Trophoblast cell (in vitro differentiated cells and primary cell): ENCODE measurements at regions not wholly inside any gene's neighbourhood (a gene's known extent, or its start where the extent isn't known, plus 50 kb on each side); places are given as distances from the start of the nearest gene placed in this dataset.

ENCODE experiments used
- DNase-seq, 2 donors: peaks; one replicate each; pipeline ENCODE4 v3.0.0-alpha.2; 2016
- H2AFZ ChIP-seq: 2 replicates; pipeline ENCODE4 v1.6.1; 2013; ENCODE audit warnings: low read length, moderate library complexity, mild to moderate bottlenecking; ENCODE audit not compliant: insufficient read depth, poor library complexity
- H2AK5ac ChIP-seq: 2 replicates; pipeline ENCODE4 v1.6.1; 2013; ENCODE audit warnings: mild to moderate bottlenecking, low read length
- H2BK120ac ChIP-seq: 2 replicates; pipeline ENCODE4 v1.6.1; 2013; ENCODE audit warnings: low read length, mild to moderate bottlenecking, moderate library complexity; ENCODE audit not compliant: insufficient read depth, poor library complexity
- H2BK12ac ChIP-seq: 2 replicates; pipeline ENCODE4 v1.6.1; 2013; ENCODE audit warnings: mild to moderate bottlenecking, low read length, moderate library complexity
- H2BK5ac ChIP-seq: 2 replicates; pipeline ENCODE4 v1.6.1; 2013; ENCODE audit warnings: low read length, low read depth, moderate library complexity, mild to moderate bottlenecking; ENCODE audit not compliant: poor library complexity
- H3K14ac ChIP-seq: 2 replicates; pipeline ENCODE4 v1.6.1; 2013; ENCODE audit warnings: mild to moderate bottlenecking, low read length
- H3K18ac ChIP-seq: 2 replicates; pipeline ENCODE4 v1.6.1; 2013; ENCODE audit warnings: mild to moderate bottlenecking, low read length
- H3K23ac ChIP-seq: 2 replicates; pipeline ENCODE4 v1.6.1; 2013; ENCODE audit warnings: low read length
- H3K27ac ChIP-seq: 2 replicates; pipeline ENCODE4 v1.5.1; 2013; ENCODE audit warnings: low read depth, mild to moderate bottlenecking, inconsistent platforms, low read length, moderate library complexity
- H3K27me3 ChIP-seq: 2 replicates; pipeline ENCODE4 v1.6.1; 2013; ENCODE audit warnings: inconsistent platforms, mild to moderate bottlenecking, low read length, moderate library complexity; ENCODE audit not compliant: insufficient read depth
- H3K36me3 ChIP-seq, 2 experiments: 1 replicate in 1 of 2; 2 replicates in 1 of 2; pipeline ENCODE4 v1.6.1; 2013; ENCODE audit warnings: low read length in 2 of 2, mild to moderate bottlenecking in 2 of 2, moderate library complexity in 1 of 2; ENCODE audit not compliant: insufficient read depth in 2 of 2, control insufficient read depth in 1 of 2
- H3K4ac ChIP-seq: 2 replicates; pipeline ENCODE4 v1.6.1; 2013; ENCODE audit warnings: low read depth, mild to moderate bottlenecking, low read length, moderate library complexity
- H3K4me1 ChIP-seq, 2 experiments: 1 replicate in 1 of 2; 2 replicates in 1 of 2; pipeline ENCODE4 v1.6.1; 2013; ENCODE audit warnings: low read length in 2 of 2, mild to moderate bottlenecking in 2 of 2, moderate library complexity in 1 of 2; ENCODE audit not compliant: insufficient read depth in 2 of 2, control insufficient read depth in 1 of 2
- H3K4me2 ChIP-seq: 2 replicates; pipeline ENCODE4 v1.6.1; 2013; ENCODE audit warnings: inconsistent platforms, mild to moderate bottlenecking, low read length, moderate library complexity
- H3K4me3 ChIP-seq: 2 replicates; pipeline ENCODE4 v1.5.1; 2013; ENCODE audit warnings: mild to moderate bottlenecking, low read depth, low read length, inconsistent platforms
- H3K79me1 ChIP-seq: one replicate; pipeline ENCODE4 v1.6.1; 2013; ENCODE audit warnings: low read length
- H3K79me2 ChIP-seq: 2 replicates; pipeline ENCODE4 v1.6.1; 2013; ENCODE audit warnings: low read length, mild to moderate bottlenecking; ENCODE audit not compliant: control insufficient read depth, insufficient read depth, poor library complexity
- H3K9ac ChIP-seq: 2 replicates; pipeline ENCODE4 v1.6.1; 2013; ENCODE audit warnings: mild to moderate bottlenecking, low read length
- H3K9me3 ChIP-seq: 2 replicates; pipeline ENCODE4 v1.6.1; 2013; ENCODE audit warnings: low read depth, mild to moderate bottlenecking, control low read depth, inconsistent platforms, low read length; ENCODE audit not compliant: insufficient read depth
- H4K12ac ChIP-seq: 2 replicates; pipeline ENCODE4 v1.6.1; 2013; ENCODE audit warnings: low read depth, mild to moderate bottlenecking, low read length, moderate library complexity
- H4K8ac ChIP-seq: 2 replicates; pipeline ENCODE4 v1.6.1; 2013; ENCODE audit warnings: low read depth, mild to moderate bottlenecking, low read length, moderate library complexity
- H4K91ac ChIP-seq: one replicate; pipeline ENCODE4 v1.6.1; 2013; ENCODE audit warnings: low read depth, mild to moderate bottlenecking, low read length, moderate library complexity
- WGBS: extraction: QIAGEN DNeasy Blood & Tissue Kit; methylation state at CpG from one replicate; pipeline ENCODE4 v1.1.7; 2013; ENCODE audit warnings: missing lambda C conversion rate; ENCODE audit not compliant: insufficient read length, insufficient coverage; ENCODE audit errors: extremely low coverage; 5-methylcytosine and 5-hydroxymethylcytosine counted together

GRCh38 chr7:34373940-34374339 is 284.1 kb upstream of the NPSR1 start:
- no peak overlapping the region for H2BK120ac ChIP-seq
- H3K4ac ChIP-seq, result no peak overlapping the region
- no peak overlapping the region for H2AFZ ChIP-seq
- H4K8ac ChIP-seq, result no peak overlapping the region
- H3K36me3 ChIP-seq, result no peaks in the 10 kb centered on the region
- no peak overlapping the region for H4K12ac ChIP-seq
- DNase-seq, result no peak
- no peak overlapping the region for H3K27ac ChIP-seq
- H3K4me1 ChIP-seq, result peaks cover 0 to 2% of the 10 kb centered on the region in 2 experiments
- no peak overlapping the region for H3K23ac ChIP-seq
- H3K9ac ChIP-seq, result no peak overlapping the region
- H3K4me2 ChIP-seq, result no peak overlapping the region
- WGBS, result no CpG with 5 or more reads among the region's 1 CpG
- no peaks in the 10 kb centered on the region for H3K9me3 ChIP-seq
- H3K14ac ChIP-seq, result no peak overlapping the region
- H4K91ac ChIP-seq, result no peak overlapping the region
- no peaks in the 10 kb centered on the region for H3K27me3 ChIP-seq
- H2BK12ac ChIP-seq, result no peak overlapping the region
- H2AK5ac ChIP-seq, result no peak overlapping the region
- no peak overlapping the region for H2BK5ac ChIP-seq
- H3K79me1 ChIP-seq, result no peaks in the 10 kb centered on the region
- H3K4me3 ChIP-seq, result no peak overlapping the region
- H3K79me2 ChIP-seq, result no peaks in the 10 kb centered on the region
- no peak overlapping the region for H3K18ac ChIP-seq

- WGBS, result no CpG with 5 or more reads among the region's 4 CpGs
Measured at GRCh38 chr7:34382166-34382893, 275.7 kb upstream of the NPSR1 start.

GRCh38 chr7:34385384-34385783 is 272.6 kb upstream of the NPSR1 start:
- Histone ChIP-seq H3K79me1 (peaks cover 2% of the 10 kb centered on the region), H3K4me1 (peaks cover 0 to 3% of the 10 kb centered on the region in 2 experiments), H3K4ac (no peak overlapping the region), H3K9ac (no peak overlapping the region), H3K23ac (no peak overlapping the region), H2BK120ac (no peak overlapping the region), H3K36me3 (no peaks in the 10 kb centered on the region), H3K4me2 (no peak overlapping the region), H3K27me3 (no peaks in the 10 kb centered on the region), H3K14ac (no peak overlapping the region), H4K12ac (no peak overlapping the region), H2BK5ac (peak overlapping the region; percentile 73), H3K18ac (no peak overlapping the region), H4K91ac (peak overlapping the region; percentile 37), H2AFZ (no peak overlapping the region), H3K4me3 (no peak overlapping the region), H3K9me3 (peaks cover 8% of the 10 kb centered on the region), H3K27ac (peak overlapping the region; percentile 87), H2BK12ac (no peak overlapping the region), H4K8ac (no peak overlapping the region), H3K79me2 (no peaks in the 10 kb centered on the region), H2AK5ac (no peak overlapping the region)
- DNase-seq, result peak; percentile 9 to 58
- no CpG with 5 or more reads among the region's 1 CpG for WGBS

More at GRCh38 chr7:34382166-34382893, 275.7 kb upstream of the NPSR1 start:
- H3K4ac ChIP-seq, result no peak overlapping the region
- H3K27me3 ChIP-seq, result no peaks in the 10 kb centered on the region
- no peak for DNase-seq
- no peak overlapping the region for H2AFZ ChIP-seq
- H2BK5ac ChIP-seq, result no peak overlapping the region
- no peak overlapping the region for H3K4me3 ChIP-seq
- peaks cover 0 to 3% of the 10 kb centered on the region in 2 experiments for H3K4me1 ChIP-seq
- no peaks in the 10 kb centered on the region for H3K36me3 ChIP-seq
- H3K18ac ChIP-seq, result no peak overlapping the region
- H3K79me1 ChIP-seq, result peaks cover 2% of the 10 kb centered on the region
- no peak overlapping the region for H2AK5ac ChIP-seq
- no peak overlapping the region for H4K12ac ChIP-seq
- H3K9me3 ChIP-seq, result peaks cover 8% of the 10 kb centered on the region
- no peak overlapping the region for H2BK120ac ChIP-seq
- H3K9ac ChIP-seq, result no peak overlapping the region
- H2BK12ac ChIP-seq, result no peak overlapping the region
- H4K8ac ChIP-seq, result no peak overlapping the region
- H3K14ac ChIP-seq, result no peak overlapping the region
- H3K23ac ChIP-seq, result no peak overlapping the region
- H3K79me2 ChIP-seq, result no peaks in the 10 kb centered on the region
- no peak overlapping the region for H3K4me2 ChIP-seq
- no peak overlapping the region for H3K27ac ChIP-seq
- no peak overlapping the region for H4K91ac ChIP-seq

GRCh38 chr7:34389332-34390078 is 268.5 kb upstream of the NPSR1 start:
- Histone ChIP-seq H3K9me3 (no peaks in the 10 kb centered on the region), H3K27ac (no peak overlapping the region), H4K8ac (no peak overlapping the region), H2BK5ac (no peak overlapping the region), H3K4me3 (no peak overlapping the region), H2AFZ (no peak overlapping the region), H3K14ac (no peak overlapping the region), H3K27me3 (no peaks in the 10 kb centered on the region), H3K23ac (no peak overlapping the region), H4K12ac (no peak overlapping the region), H3K4me2 (no peak overlapping the region), H3K79me1 (peaks cover 2% of the 10 kb centered on the region), H3K9ac (no peak overlapping the region), H3K4ac (no peak overlapping the region), H2BK12ac (no peak overlapping the region), H3K79me2 (no peaks in the 10 kb centered on the region), H4K91ac (no peak overlapping the region), H3K36me3 (no peaks in the 10 kb centered on the region), H2AK5ac (no peak overlapping the region), H2BK120ac (no peak overlapping the region), H3K18ac (no peak overlapping the region), H3K4me1 (peaks cover 0 to 3% of the 10 kb centered on the region in 2 experiments)
- no CpG with 5 or more reads among the region's 7 CpGs for WGBS
- no peak for DNase-seq
